Left ventricle myocardium inferior (tissue), 1 donor: ENCODE measurements at regions not wholly inside any gene's neighbourhood (a gene's known extent, or its start where the extent isn't known, plus 50 kb on each side); places are given as distances from the start of the nearest gene placed in this dataset.
A peak's percentile ranks its signal among the peaks of the same experiment; 100 is the strongest.
"Not testable (repeated sequence)": the region's sequence is repeated elsewhere in the genome, so short reads cannot be mapped to it uniquely, and the experiment has no call there.

Source experiments
- DNase-seq: peaks from one replicate; pipeline ENCODE4 v3.0.0-alpha.2; 2020
- H3K27ac ChIP-seq: fragments of 200-600 bp; replicated peaks from 2 replicates; pipeline ENCODE4 v1.8.0; 2021
- H3K27me3 ChIP-seq: fragments of 200-600 bp; 2 replicates; pipeline ENCODE4 v1.8.0; 2021; ENCODE audit warnings: low read depth
- H3K36me3 ChIP-seq: fragments of 200-600 bp; 2 replicates; pipeline ENCODE4 v1.8.0; 2021
- H3K4me1 ChIP-seq: fragments of 200-600 bp; 2 replicates; pipeline ENCODE4 v1.8.0; 2021
- H3K4me3 ChIP-seq: fragments of 200-600 bp; 2 replicates; pipeline ENCODE4 v1.8.0; 2021; ENCODE audit warnings: mild to moderate bottlenecking, moderate library complexity
- H3K9me3 ChIP-seq: fragments of 200-600 bp; replicated peaks from 2 replicates; pipeline ENCODE4 v1.8.0; 2021
- CTCF ChIP-seq: fragments of 200-600 bp; IDR thresholded peaks from 2 replicates; pipeline ENCODE4 v1.8.0; 2021; ENCODE audit warnings: antibody characterized with exemption, mild to moderate bottlenecking, borderline replicate concordance
- intact Hi-C: fragments of 100-400 bp; cut with micrococcal nuclease; formaldehyde crosslinking; loops from one replicate; pipeline ENCODE4 v1.11.0; 2022
- donor health status: DM: no; HTN: yes; CAD: no; lungs with severe emphysema.

- intact Hi-C loops: no loop called here
- Histone ChIP-seq H3K27me3 (no peaks in the 10 kb centered on the region), H3K4me1 (peaks cover 41% of the 10 kb centered on the region), H3K27ac (peak overlapping the region; percentile 69), H3K9me3 (peaks cover 7% of the 10 kb centered on the region), H3K4me3 (no peak overlapping the region), H3K36me3 (no peaks in the 10 kb centered on the region)
- peak; percentile 76 for DNase-seq
- no peak for TF ChIP-seq CTCF
These were observed 323.7 kb downstream of the PLPP3 start for GRCh38 chr1:56255516-56256152.

GRCh38 chr1:56254130-56254529, 325.2 kb downstream of the PLPP3 start:
- Histone ChIP-seq H3K36me3 (no peaks in the 10 kb centered on the region), H3K4me1 (peaks cover 46% of the 10 kb centered on the region), H3K4me3 (no peak overlapping the region), H3K27ac (no peak overlapping the region), H3K9me3 (no peaks in the 10 kb centered on the region), H3K27me3 (no peaks in the 10 kb centered on the region)
- intact Hi-C loops: no loop called here
- no peak for TF ChIP-seq CTCF
- no peak for DNase-seq

- H3K9me3 ChIP-seq: no peaks in the 10 kb centered on the region
- no peak for DNase-seq
- H3K27ac ChIP-seq: no peak overlapping the region
- peaks cover 17% of the 10 kb centered on the region for H3K4me1 ChIP-seq
- H3K36me3 ChIP-seq: no peaks in the 10 kb centered on the region
- H3K4me3 ChIP-seq: no peak overlapping the region
- intact Hi-C loops: no loop called here
- no peaks in the 10 kb centered on the region for H3K27me3 ChIP-seq
- no peak for TF ChIP-seq CTCF
These were observed 328.6 kb downstream of the PLPP3 start for GRCh38 chr1:56250809-56251208.

- no peaks in the 10 kb centered on the region for H3K36me3 ChIP-seq
- no peaks in the 10 kb centered on the region for H3K9me3 ChIP-seq
- no peaks in the 10 kb centered on the region for H3K27me3 ChIP-seq
- intact Hi-C loops: no loop called here
- H3K27ac ChIP-seq: no peak overlapping the region
- peak; percentile 18 for DNase-seq
- TF ChIP-seq CTCF: no peak
- peaks cover 8% of the 10 kb centered on the region for H3K4me1 ChIP-seq
- no peak overlapping the region for H3K4me3 ChIP-seq
These were observed 330.1 kb downstream of the PLPP3 start for GRCh38 chr1:56249234-56249633.

GRCh38 chr1:56248138-56248537, 331.2 kb downstream of the PLPP3 start:
- H3K27me3 ChIP-seq: no peaks in the 10 kb centered on the region
- H3K4me3 ChIP-seq: no peak overlapping the region
- intact Hi-C loops: no loop called here
- no peak overlapping the region for H3K27ac ChIP-seq
- H3K9me3 ChIP-seq: no peaks in the 10 kb centered on the region
- peaks cover 5% of the 10 kb centered on the region for H3K4me1 ChIP-seq
- H3K36me3 ChIP-seq: no peaks in the 10 kb centered on the region
- no peak for DNase-seq
- TF ChIP-seq CTCF: no peak

GRCh38 chr1:56246726-56247125, 332.6 kb downstream of the PLPP3 start:
- intact Hi-C loops, DNase-seq: not testable (repeated sequence)

More at GRCh38 chr1:56246726-56247125, 332.6 kb downstream of the PLPP3 start:
- H3K27ac ChIP-seq, H3K4me1 ChIP-seq, H3K9me3 ChIP-seq, H3K4me3 ChIP-seq, H3K27me3 ChIP-seq, H3K36me3 ChIP-seq: not testable (repeated sequence)
